DMS153 treated with DMSO at 0.1 percent for 48 hours (cell line): ENCODE measurements at regions not wholly inside any gene's neighbourhood (a gene's known extent, or its start where the extent isn't known, plus 50 kb on each side); places are given as distances from the start of the nearest gene placed in this dataset.
"Not testable (repeated sequence)": the region's sequence is repeated elsewhere in the genome, so short reads cannot be mapped to it uniquely, and the experiment has no call there.

Source experiments
- DNase-seq: peaks from one replicate; lab custom pipeline; 2025; ENCODE audit not compliant: unreplicated experiment; lab: John Stamatoyannopoulos, UW

- not testable (repeated sequence) for DNase-seq
Observed at GRCh38 chr6:74255007-74255406, 559.0 kb downstream of the CD109 start.

GRCh38 chr6:74254147-74254546 is 558.1 kb downstream of the CD109 start:
- DNase-seq = not testable (repeated sequence)

GRCh38 chr6:74253261-74253660 is 557.3 kb downstream of the CD109 start:
- no peak for DNase-seq

- DNase-seq = no peak
Observed at GRCh38 chr6:74250161-74250818, 554.3 kb downstream of the CD109 start.

GRCh38 chr6:74249658-74250057 is 553.7 kb downstream of the CD109 start:
- DNase-seq = no peak

- no peak for DNase-seq
Observed at GRCh38 chr6:74248966-74249365, 553.0 kb downstream of the CD109 start.

- no peak for DNase-seq
Observed at GRCh38 chr6:74222768-74223333, 526.8 kb downstream of the CD109 start.

GRCh38 chr6:74213995-74214394 is 518.0 kb downstream of the CD109 start:
- DNase-seq = no peak

GRCh38 chr6:74208239-74208638 is 512.2 kb downstream of the CD109 start:
- DNase-seq = no peak

- no peak for DNase-seq
Observed at GRCh38 chr6:74199215-74199915, 503.4 kb downstream of the CD109 start.

GRCh38 chr6:74197310-74197709 is 501.3 kb downstream of the CD109 start:
- no peak for DNase-seq

GRCh38 chr6:74187811-74188210 is 491.8 kb downstream of the CD109 start:
- no peak for DNase-seq

- peak; percentile 92 for DNase-seq
Observed at GRCh38 chr6:74182992-74183391, 487.0 kb downstream of the CD109 start.

GRCh38 chr6:74181471-74181870 is 485.5 kb downstream of the CD109 start:
- DNase-seq = no peak

- no peak for DNase-seq
Observed at GRCh38 chr6:74177506-74177905, 481.5 kb downstream of the CD109 start.

- not testable (repeated sequence) for DNase-seq
Observed at GRCh38 chr6:74170550-74170949, 474.5 kb downstream of the CD109 start.

- DNase-seq = no peak
Observed at GRCh38 chr6:74170118-74170517, 474.1 kb downstream of the CD109 start.

GRCh38 chr6:74167976-74168375 is 472.0 kb downstream of the CD109 start:
- no peak for DNase-seq

GRCh38 chr6:74167511-74167910 is 471.5 kb downstream of the CD109 start:
- no peak for DNase-seq

GRCh38 chr6:74166849-74167248 is 470.8 kb downstream of the CD109 start:
- DNase-seq = no peak

GRCh38 chr6:74161380-74161779 is 465.4 kb downstream of the CD109 start:
- DNase-seq = no peak

GRCh38 chr6:74152096-74152675 is 456.2 kb downstream of the CD109 start:
- DNase-seq = no peak
